ENCODE measurements at regions not wholly inside any gene's neighbourhood (a gene's known extent, or its start where the extent isn't known, plus 50 kb on each side); places are given as distances from the start of the nearest gene placed in this dataset.
A peak's percentile ranks its signal among the peaks of the same experiment; 100 is the strongest.

DNA sequence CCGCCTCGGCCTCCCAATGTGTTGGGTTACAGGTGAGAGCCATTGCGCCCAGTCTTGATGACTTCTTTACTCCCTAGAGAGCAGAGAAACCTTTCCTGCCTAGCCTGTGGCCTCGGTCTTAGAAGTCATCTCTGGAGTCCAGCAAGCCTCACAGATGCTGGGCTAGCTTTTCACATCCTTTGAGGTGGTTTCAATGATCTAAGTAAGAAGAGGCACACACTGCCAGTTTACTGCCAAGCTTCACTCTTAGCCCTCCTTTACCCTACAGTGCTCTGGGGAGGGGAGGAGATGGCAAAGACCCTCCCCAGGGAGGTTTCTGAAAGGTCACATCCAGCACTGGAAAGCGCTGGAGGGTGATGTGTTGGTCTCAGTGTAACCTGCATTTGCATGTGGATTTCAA, 304.8 kb downstream of the PCNX1 start:
- TF ChIP-seq, protein P1, sequence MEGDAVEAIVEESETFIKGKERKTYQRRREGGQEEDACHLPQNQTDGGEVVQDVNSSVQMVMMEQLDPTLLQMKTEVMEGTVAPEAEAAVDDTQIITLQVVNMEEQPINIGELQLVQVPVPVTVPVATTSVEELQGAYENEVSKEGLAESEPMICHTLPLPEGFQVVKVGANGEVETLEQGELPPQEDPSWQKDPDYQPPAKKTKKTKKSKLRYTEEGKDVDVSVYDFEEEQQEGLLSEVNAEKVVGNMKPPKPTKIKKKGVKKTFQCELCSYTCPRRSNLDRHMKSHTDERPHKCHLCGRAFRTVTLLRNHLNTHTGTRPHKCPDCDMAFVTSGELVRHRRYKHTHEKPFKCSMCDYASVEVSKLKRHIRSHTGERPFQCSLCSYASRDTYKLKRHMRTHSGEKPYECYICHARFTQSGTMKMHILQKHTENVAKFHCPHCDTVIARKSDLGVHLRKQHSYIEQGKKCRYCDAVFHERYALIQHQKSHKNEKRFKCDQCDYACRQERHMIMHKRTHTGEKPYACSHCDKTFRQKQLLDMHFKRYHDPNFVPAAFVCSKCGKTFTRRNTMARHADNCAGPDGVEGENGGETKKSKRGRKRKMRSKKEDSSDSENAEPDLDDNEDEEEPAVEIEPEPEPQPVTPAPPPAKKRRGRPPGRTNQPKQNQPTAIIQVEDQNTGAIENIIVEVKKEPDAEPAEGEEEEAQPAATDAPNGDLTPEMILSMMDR (conservative IDR thresholded peaks at IDR 0.05; ENCODE audit: low read length) = no peak
- H3K4me3 ChIP-seq (ENCODE audit: low read length) = no peak overlapping the region
- no peak for DNase-seq (ENCODE audit: low read depth)

DNA sequence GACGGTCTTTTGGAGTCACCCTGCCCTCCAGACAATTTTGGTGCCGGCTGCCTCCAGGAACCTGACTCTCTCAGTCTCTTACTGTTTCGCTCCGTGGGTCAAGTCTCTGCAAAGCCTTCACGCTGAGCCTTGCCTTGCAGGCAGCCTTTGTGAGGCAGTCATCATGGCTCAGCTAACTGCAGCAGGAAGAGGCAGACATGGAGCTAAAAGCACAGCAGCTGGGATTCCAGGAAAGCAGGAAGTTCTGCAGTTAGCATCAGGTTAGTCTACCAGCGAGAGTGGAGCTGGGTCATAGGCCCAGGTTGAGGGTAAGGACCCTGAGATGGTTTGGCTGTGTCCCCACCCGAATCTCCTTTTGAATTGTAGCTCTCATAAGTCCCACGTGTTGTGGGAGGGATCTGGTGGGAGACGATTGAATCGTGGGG, 305.4 kb downstream of the PCNX1 start:
- TF ChIP-seq, protein P1 (conservative IDR thresholded peaks at IDR 0.05; ENCODE audit: low read length) = no peak
- DNase-seq (ENCODE audit: low read depth) = peak; percentile 13
- no peak overlapping the region for H3K4me3 ChIP-seq (ENCODE audit: low read length)

DNA sequence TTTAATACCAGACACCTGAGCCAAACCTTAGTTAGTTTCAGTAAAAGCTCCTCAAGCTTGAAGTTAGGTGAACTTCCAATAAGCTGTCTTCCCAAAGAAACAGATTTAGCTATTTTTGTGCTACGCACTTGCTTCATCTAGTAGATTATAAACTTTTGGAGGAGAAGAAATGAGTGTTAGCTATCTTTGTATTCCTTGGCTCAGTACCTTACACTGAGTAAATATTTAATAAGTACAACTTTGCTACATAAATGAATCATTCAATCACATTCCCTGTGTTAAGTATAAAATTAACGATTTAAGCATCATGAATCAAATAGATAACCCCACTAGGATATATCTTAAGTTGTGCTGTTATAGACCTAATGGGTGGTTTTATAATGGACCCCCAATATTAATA, 307.0 kb downstream of the PCNX1 start:
- TF ChIP-seq, protein P1 (conservative IDR thresholded peaks at IDR 0.05; ENCODE audit: low read length) = no peak
- no peak for DNase-seq (ENCODE audit: low read depth)
- H3K4me3 ChIP-seq (ENCODE audit: low read length) = no peak overlapping the region

DNA sequence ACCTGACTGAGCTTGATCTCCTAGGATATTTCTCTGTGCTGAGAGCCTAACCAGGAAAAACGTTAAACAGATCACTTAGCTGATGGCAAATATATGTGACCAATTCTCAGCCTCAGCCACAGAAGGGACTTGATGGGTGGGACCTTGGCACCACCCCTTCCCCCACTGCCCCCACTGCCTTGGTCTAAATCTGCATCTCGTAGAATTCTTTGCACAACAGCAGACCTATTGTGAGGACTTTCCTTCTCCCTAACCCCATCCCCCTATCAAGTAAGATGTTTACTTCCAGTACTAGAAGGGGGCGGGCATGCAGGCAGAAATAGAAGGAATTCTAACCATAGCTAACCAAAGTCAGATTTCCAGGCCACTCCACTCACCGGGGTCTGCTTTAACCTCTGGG, 313.2 kb downstream of the PCNX1 start:
- no peak overlapping the region for H3K4me3 ChIP-seq (ENCODE audit: low read length)
- DNase-seq (ENCODE audit: low read depth) = no peak
- TF ChIP-seq, protein P1 (conservative IDR thresholded peaks at IDR 0.05; ENCODE audit: low read length) = no peak

DNA sequence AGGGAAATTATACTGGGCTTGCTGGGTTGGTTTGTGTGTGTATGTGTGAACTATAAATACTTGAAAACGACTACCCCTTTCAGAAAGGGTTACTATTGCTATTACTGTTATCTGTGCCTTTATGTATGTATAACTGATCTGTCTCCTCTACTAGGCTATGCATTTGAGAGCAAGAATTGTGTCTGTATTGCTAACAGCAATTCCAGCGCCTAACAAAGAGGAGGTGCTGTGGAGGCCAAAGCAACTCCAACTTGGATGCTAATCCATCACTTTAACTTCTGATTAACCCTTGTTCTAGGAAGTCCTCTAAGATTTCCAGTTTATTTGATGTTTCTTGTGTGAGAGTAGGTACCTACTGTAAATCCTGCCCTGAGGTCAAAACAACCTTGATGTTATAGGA, 313.9 kb downstream of the PCNX1 start:
- H3K4me3 ChIP-seq (ENCODE audit: low read length) = no peak overlapping the region
- DNase-seq (ENCODE audit: low read depth) = no peak
- TF ChIP-seq, protein P1 (conservative IDR thresholded peaks at IDR 0.05; ENCODE audit: low read length) = no peak

DNA sequence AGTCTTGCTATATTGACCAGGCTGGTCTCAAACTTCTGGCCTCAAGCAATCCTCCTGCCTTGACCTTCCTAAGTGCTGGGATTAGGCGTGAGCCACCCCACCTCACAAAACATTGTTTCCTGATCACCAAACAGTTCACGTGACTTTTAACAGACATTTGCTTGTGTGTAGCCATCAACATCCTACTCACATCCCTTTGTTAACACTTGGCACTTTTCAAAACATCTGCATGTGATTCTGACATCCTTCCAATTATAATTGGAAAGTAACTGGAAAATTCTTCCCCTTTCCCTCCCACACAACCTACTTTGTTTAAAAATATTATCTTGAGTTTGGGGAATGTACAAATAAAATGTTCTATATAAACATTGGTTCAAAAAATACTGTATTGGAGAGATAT, 317.9 kb downstream of the PCNX1 start:
- no peak overlapping the region for H3K4me3 ChIP-seq (ENCODE audit: low read length)

DNA sequence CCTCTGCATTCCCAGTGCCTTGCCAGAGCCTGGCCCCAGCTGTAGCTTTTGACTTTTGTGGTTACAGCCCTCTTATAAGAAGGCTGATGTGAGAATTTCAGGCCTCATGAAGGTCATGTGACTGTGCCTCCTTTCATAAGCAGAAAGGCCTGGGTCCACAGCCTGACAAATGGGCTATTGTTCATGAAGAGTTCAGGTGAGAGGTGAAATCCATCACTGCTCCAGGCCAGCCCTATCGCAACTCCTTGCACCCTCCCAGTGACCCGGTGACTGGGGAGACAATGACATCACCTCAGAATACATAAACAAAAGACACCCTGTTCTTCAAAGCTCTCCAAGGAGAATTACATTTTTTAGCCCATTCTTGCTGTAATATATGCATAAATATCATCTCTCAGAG, 321.5 kb downstream of the PCNX1 start:
- TF ChIP-seq, protein P1 (conservative IDR thresholded peaks at IDR 0.05; ENCODE audit: low read length) = no peak
- no peak for DNase-seq (ENCODE audit: low read depth)
- no peak overlapping the region for H3K4me3 ChIP-seq (ENCODE audit: low read length)

More for the DNA sequence above, 317.9 kb downstream of the PCNX1 start:
- TF ChIP-seq, protein P1 (conservative IDR thresholded peaks at IDR 0.05; ENCODE audit: low read length) = no peak
- DNase-seq (ENCODE audit: low read depth) = peak; percentile 51
